Right ventricle myocardium superior (tissue), 1 donor: ENCODE measurements at regions not wholly inside any gene's neighbourhood (a gene's known extent, or its start where the extent isn't known, plus 50 kb on each side); places are given as distances from the start of the nearest gene placed in this dataset.
A peak's percentile ranks its signal among the peaks of the same experiment; 100 is the strongest.
"Not testable (repeated sequence)": the region's sequence is repeated elsewhere in the genome, so short reads cannot be mapped to it uniquely, and the experiment has no call there.

Experiments used
- ATAC-seq: fragments of 200-7000 bp; cut with Tn5 transposase; one replicate; pipeline ENCODE4 v1.9.1; 2020; ENCODE audit warnings: mild to moderate bottlenecking; ENCODE audit not compliant: poor library complexity
- DNase-seq: peaks from one replicate; pipeline ENCODE4 v3.0.0-alpha.2; 2020
- intact Hi-C: fragments of 100-400 bp; cut with DNase I; formaldehyde crosslinking; loops from one replicate; pipeline ENCODE4 v1.11.2; 2022
- donor health status: DM: no; HTN: yes; CAD: no; lungs with severe emphysema.

GRCh38 chr10:118805146-118805545 is 50.4 kb upstream of the CACUL1 start:
- intact Hi-C loops, result no loop called here
- DNase-seq (no peak), ATAC-seq (no peak)

GRCh38 chr10:118807512-118808305 is 52.9 kb upstream of the CACUL1 start:
- no peak for DNase-seq
- intact Hi-C loops, result no loop called here
- no peak for ATAC-seq

DNA sequence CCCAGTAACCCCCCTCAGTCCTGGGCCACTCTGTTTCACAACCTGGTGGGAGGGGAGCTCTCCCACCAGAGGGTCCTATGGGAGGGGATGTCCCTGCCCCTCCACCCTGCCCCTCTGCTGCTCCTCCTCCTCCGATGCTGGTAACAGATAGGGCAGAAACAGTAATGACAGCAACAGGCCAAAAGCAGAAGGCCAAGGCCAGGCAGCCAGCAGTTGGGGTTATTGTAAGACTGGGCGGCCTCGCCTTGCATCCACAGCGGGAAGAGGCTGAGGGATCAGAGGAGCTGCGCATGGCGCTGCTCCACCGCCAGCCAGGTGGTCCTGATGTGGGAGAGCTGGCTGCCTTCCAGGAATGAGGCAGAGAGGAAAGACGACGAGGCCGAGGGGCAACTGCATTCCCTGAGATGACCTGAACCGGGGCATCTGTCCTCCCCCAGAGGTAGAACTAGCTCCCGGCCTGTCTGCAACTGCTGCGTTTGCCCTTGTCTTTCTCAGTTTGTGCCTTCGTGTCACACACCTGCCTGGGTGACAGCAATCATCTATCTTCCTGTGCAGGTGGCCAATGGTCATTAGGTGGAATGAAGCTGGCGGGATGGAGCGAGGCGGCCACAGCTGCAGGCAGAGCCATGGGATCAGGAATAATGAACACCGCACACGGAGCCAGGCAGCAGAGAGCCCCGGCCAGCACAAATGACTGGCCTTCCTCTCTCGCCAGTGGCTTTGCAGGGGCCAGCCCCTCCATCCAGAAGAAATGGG is 54.0 kb upstream of the CACUL1 start:
- DNase-seq (no peak), ATAC-seq (no peak)
- intact Hi-C loops, result no loop called here

DNA sequence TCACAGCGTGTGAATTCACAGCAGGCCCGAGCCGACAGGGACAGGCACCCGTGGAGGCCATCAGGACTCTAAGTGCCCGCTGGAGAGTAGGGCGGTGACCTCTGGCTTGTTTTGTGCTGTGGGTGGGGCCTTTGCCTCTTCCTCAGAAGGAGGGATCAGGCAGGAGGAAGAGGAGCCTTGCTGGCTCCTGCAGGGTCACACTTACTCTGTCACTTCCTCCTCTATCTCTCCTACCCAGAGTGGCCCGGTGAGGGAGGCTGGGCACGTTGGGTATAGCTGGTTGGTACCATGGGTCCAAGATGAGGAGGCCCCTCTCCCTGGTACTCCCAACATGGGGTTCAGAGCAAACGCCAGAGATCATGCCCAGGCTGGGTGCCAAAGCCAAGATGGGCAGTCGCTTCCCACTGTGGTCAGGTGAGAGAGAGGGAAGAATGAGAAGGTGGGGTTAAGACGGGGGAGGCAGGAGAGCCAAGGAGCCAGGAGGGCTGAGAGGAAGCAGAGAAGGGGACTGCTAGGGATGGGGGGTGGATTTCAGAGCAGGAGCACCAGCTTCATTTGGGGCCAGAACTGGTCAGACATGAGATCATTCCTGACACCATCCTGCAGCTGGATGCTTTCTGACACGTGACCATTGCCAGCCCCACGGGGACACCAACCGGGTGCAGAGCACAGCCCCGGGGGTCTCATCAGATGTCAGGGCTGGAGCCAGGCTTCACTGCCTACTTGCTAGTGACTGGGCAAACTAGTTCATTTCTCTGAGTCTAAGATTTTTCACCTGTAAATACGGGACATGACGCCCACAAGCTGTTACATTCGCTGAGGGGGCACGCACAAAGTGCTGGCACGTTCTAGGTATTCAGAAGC is 54.8 kb upstream of the CACUL1 start:
- ATAC-seq, result peak; percentile 31
- no peak for DNase-seq
- intact Hi-C loops, result no loop called here

DNA sequence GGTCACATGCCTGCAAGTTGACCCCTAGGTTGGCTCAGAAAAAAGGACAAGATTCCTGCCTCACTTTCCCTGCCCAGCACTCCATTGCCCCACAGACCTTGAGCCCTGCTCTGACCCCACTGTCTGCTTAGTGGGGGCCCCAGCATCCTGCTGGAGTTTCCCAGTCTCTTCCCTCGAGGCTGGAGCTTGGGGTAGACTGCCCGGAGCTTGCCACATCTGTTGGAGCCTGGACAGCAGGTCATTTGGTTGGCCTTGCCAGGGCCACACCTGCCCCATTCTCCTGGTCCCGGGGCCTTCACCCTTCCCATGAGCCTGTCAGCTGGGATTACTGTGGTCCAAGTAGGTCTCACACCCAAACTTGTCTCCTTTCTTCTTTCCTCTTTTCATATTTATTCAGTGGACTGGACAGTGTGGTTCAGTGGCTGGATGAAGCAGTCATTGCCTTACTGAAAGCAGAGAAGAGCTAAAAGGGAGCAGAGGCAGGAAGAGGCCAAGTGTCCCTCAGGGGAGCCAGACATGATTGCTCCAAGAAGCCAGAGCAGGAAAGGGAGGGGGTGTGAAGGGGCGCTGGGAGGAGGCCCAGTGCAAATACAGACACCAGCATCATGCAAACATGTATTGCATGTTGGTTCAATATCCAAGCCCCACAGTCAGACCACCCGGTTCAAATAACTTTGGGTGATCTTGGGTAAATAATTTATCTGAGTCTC is 56.2 kb upstream of the CACUL1 start:
- ATAC-seq, result no peak
- intact Hi-C loops, result no loop called here
- no peak for DNase-seq

- no peak for DNase-seq
- intact Hi-C loops, result no loop called here
These were observed 57.1 kb upstream of the CACUL1 start for GRCh38 chr10:118811675-118812392.

DNA sequence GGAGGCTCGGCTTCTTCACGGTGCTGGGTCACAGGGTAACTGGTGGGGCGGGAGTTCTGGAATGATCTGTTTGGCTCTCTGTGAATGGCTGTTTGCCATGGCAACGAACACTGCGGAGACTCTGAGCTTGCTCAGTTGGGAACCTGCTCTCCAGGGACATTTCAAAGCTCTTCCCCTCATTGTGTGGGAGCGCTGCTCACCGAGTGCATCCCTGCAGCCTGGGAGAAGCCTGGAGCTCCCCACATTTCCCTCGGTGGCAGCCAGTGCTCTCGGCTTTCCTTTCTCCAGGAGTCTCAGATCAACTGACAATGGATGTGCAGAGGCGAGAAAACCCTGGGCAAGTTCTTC is 57.6 kb upstream of the CACUL1 start:
- intact Hi-C loops, result no loop called here
- ATAC-seq, result no peak
- DNase-seq, result no peak

More at GRCh38 chr10:118811675-118812392, 57.1 kb upstream of the CACUL1 start:
- ATAC-seq, result no peak

- ATAC-seq, intact Hi-C loops, DNase-seq: not testable (repeated sequence)
These were observed 58.2 kb upstream of the CACUL1 start for GRCh38 chr10:118813001-118813400.

DNA sequence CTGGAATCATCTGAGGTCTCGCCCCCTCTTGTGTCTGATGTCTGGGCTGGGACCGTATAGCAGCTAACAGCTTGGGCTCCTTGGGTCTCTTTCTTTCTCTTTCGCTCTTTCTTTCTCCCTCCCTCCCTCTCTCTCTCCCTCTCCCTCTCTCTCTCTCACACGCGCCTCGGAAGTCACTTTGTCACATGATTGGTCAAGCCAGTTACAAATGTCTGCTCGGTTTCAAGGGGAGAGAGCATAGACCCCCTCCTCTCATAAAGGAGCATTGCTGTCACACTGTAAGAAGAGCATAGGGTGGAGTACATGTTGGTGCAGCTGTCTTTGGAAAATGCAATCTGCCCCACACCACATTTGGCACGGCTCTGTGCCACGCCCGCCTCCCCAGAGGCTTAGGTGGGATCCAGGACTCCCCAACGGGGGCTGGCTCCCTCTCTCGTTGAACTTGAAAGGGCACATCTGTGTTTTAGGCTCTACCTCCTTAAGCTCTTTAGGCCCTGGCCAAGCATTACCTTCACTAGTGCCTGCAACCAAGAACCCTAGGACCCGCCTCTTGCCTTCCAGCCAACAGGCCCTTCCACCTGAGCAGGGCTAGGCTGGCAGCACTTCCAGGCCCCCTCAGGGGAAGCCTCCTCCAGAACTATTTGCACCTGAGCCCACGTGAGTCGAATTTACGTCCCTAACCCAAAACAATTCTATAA is 61.9 kb upstream of the CACUL1 start:
- no peak for DNase-seq
- intact Hi-C loops, result no loop called here

DNA sequence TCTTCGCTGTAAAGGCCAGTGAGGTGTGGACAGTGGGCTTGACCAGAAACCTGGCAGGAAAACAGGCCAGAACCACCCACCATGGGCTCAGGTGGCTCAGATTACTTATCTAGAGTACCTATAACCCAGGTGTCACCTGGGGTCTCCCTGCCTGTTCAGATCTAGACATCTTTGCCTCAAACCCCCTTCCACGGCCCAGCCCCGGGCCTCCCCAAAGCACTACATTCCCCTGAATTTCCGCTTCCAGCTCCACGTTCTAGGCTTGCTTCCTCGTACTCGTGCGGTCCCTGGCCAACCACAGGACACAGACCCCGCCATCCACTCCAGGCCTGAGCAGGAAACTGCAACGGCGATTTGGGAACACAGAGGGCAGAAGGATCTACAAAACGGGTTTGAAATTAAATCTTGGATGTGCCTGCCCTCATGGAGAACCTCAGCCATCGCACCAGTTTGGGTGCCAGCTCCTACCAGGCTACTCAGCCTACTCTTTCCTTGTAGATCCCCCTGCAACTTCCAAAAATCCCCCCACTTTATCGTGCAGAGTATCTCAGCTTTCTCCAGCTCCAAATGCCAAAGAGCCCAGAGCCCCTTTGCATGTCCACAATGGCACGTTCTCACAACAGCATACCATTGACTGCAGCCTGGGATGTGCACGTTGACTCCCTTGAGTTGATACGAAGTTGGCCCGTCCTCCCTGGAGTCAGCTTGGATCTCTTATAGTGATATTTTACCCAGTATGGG is 62.7 kb upstream of the CACUL1 start:
- DNase-seq, result no peak
- no peak for ATAC-seq
- intact Hi-C loops, result no loop called here

More for the DNA sequence above, 61.9 kb upstream of the CACUL1 start:
- ATAC-seq, result no peak

GRCh38 chr10:118818621-118819221 is 64.0 kb upstream of the CACUL1 start:
- peak; percentile 90 for ATAC-seq
- peak; percentile 67 for DNase-seq
- intact Hi-C loops, result no loop called here

- ATAC-seq, result no peak
- no peak for DNase-seq
- intact Hi-C loops, result no loop called here
These were observed 65.8 kb upstream of the CACUL1 start for GRCh38 chr10:118820326-118821116.

GRCh38 chr10:118823256-118823907 is 68.6 kb upstream of the CACUL1 start:
- ATAC-seq, result no peak
- no peak for DNase-seq
- intact Hi-C loops, result no loop called here

DNA sequence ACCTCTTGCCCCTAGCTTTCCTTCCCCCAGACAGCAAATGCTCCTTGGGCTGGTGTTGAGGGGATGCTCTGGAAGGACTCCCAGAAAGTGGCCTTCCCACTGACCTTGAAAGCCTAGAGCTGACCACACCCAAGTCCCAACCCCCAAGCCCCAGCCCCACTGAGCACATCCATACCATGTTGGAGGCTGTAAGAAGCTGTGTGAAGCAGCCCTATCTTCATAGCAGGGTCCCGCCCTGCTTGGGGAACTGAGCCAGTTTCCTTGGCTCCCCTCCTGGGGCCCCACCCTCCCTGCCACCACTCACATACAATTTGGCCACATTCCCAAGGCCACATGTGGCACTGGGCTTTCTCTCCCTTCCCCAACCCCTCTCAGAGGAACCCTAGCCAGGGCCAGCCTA is 72.3 kb upstream of the CACUL1 start:
- ATAC-seq, result no peak
- DNase-seq, result no peak
- intact Hi-C loops, result no loop called here

DNA sequence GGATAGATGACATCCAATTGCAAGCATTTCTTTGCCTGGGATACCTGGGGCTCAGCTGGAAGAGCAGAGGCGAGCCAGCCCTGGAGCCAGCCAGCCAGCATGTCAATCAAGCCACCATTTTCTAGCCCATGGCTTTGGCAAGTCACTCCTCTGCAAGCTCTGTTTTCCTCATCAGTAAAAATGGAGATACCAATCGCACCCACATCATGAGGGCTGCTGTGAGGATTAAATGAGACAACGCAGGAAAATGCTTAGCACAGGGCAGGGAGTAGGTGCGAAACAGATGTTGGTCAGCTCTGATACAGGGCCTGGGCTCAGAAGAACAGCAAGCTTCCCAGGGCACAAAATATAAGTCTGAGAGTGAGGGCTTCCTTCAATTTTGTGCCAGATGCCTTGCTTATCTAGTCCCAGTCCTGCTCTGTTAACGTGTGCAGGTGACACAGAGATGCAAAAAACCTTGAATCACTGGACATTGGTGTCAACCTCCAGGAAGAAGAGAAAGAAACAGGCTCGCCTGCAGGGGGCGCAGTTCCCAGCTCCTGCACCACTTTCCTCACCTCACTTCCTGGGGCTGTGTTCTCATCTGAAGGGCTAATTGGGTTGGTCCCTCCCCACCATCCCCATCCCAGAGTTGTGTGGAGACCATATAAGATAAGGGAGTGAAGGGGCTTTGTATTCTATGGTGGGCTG is 72.8 kb upstream of the CACUL1 start:
- ATAC-seq (no peak), DNase-seq (no peak)
- intact Hi-C loops, result no loop called here
